AG10803 (cell line): ENCODE measurements at regions not wholly inside any gene's neighbourhood (a gene's known extent, or its start where the extent isn't known, plus 50 kb on each side); places are given as distances from the start of the nearest gene placed in this dataset.
"Not testable (repeated sequence)": the region's sequence is repeated elsewhere in the genome, so short reads cannot be mapped to it uniquely, and the experiment has no call there.

Experiments used
- DNase-seq: peaks from one replicate; pipeline ENCODE4 v3.0.0; 2010; ENCODE audit warnings: low read depth
- H3K4me3 ChIP-seq: 2 replicates; pipeline ENCODE4 v1.5.1; 2011; ENCODE audit warnings: mild to moderate bottlenecking, low read length, control low read depth
- CTCF ChIP-seq: conservative IDR thresholded peaks from 2 replicates; pipeline ENCODE4 v1.5.1; 2011; ENCODE audit warnings: mild to moderate bottlenecking, low read length, control low read depth, inconsistent platforms

- H3K4me3 ChIP-seq = no peak overlapping the region
- no peak for TF ChIP-seq CTCF
- no peak for DNase-seq
Observed at GRCh38 chr14:44873536-44873935, 88.2 kb downstream of the KLHL28 start.

GRCh38 chr14:44866770-44867169 lies 95.0 kb downstream of the KLHL28 start:
- DNase-seq = no peak
- no peak for TF ChIP-seq CTCF
- no peak overlapping the region for H3K4me3 ChIP-seq

DNA sequence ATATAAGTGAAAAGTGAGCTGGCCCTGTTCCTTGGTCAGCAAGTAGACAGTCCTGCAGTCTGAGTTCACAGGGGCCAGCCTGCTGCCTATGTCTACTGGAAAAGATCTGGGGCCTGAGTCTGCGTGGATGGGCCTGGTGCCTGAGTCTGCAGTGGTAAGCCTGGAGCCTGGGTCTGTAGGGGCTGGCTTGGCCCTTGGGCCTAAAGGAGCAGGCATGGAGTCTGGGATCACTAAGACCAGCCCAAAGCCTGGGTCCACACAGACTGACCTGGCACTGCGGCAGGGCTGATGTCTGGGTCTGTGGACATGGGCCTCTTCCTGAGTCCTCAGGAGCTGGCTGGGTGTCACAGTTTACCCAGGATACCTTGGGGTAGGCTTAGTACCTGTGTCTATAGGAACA lies 95.4 kb downstream of the KLHL28 start:
- DNase-seq = no peak
- TF ChIP-seq CTCF = no peak

DNA sequence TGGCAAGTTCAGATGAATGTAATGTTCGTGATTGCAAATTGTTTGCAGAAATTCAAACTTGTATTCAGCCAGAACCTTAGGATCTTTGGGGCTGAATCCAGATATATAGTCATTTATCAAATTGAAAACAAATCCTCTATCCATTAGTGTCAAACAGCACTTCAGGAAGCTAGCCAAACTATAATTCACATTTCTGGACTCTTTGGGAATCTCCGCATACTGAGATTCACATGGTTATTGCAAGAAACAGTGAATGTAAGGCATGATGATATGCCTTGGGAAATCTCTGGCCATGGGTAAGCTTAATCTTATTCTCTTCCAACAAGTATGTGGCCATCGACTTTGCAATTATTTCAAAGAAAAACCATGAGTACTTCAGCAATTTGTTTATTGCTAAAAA lies 98.5 kb downstream of the KLHL28 start:
- no peak for TF ChIP-seq CTCF
- DNase-seq = no peak
- no peak overlapping the region for H3K4me3 ChIP-seq

More for the DNA sequence above, 95.4 kb downstream of the KLHL28 start:
- no peak overlapping the region for H3K4me3 ChIP-seq

DNA sequence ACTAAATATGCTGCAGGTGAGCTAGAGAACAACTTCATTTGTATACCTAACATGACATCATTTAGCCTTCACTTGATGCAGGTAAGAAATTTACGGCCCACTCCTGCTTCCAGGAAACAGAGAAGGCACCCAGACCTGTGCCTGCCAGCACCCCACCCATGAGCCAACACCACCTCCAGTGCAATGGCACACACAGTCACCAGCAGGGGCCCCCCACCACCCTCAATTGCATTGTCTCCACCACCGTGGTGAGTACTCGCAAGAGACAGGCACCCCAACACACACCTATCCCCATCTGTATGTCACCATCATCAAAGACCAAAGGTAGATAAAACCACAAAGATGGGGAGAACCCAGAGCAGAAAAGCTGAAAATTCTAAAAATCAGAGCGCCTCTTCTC lies 107.6 kb downstream of the KLHL28 start:
- H3K4me3 ChIP-seq = no peak overlapping the region
- DNase-seq = no peak
- TF ChIP-seq CTCF = no peak

DNA sequence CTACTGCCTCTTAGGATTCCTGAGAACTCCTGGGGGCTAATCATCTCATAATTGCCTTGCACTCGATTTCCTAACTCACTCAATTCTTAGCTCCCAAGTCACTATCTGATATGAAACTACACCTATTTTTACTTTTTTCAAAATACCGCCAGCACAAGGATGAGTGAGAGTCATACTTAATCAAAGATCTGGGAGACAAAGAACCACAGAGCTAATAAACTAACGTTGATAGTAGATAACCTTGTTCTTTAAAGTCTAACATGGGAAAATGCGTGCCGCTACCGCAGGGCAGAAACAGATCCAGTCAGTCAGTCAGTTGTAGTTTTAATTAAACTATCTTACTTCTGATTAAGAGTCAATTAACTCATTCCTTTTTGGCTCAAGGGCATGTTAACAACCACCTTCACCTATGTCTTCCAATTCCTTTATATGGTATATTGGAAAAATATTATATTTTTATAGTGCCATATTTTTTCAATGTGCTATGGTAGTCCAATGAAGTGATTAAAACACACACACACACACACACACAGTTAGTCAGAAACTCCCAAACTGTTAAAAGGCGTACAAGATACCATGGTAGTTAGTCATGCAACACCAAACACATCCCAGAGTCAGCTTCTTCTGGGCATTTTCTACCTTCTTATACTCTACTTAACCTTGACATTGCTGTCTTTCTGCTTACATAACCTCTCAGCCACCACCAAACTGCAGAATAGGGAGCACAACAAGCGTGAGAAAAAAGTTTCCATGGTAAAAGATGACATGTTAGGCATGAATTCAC lies 114.0 kb downstream of the KLHL28 start:
- no peak for TF ChIP-seq CTCF
- no peak overlapping the region for H3K4me3 ChIP-seq
- peak; percentile 58 for DNase-seq

DNA sequence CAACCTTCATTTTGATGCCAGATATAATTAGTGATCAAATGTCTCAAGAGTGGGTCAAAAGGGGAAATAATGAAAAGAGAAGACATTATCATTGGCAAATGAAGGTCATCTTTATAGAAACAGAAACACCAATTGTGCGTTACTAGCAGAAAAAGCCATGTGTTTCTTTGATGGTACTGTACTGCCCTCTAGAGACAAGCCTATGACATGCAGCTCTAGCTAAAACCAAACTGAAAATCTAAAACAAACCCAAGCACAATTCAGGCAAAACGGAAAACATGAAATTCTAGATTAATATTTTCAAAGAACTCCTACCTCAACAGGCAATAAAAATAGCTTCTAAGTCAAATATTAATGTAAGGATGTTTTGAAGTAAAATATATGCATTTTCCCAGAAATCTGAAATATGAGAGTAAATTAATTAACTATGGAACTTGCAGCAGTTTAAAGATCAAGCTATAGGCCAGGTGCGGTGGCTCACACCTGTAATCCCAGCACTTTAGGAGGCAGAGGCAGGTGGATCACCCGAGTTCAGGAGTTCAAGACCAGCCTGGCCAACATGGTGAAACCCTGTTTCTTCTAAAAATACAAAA lies 115.4 kb downstream of the KLHL28 start:
- no peak overlapping the region for H3K4me3 ChIP-seq
- peak; percentile 48 for DNase-seq
- TF ChIP-seq CTCF = peak; percentile 97

DNA sequence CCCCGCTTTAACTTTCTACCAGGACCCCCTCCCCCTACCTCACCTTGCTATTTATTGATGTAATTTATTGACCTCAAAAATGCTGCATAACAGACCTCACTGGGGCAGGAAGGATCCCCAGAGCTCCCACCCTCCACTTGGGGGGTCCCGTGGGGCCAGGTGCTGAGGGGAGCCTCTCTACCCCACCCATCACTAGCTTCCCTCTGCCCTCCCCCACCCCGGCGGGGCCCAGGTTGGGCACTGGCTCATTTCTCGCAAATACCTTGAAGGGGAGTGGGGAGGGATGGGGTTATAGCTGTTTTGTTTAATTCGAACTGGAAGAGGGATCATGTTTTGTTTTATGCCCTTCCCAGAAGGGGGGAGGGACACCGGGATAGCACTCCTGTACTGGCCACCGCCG lies 125.8 kb downstream of the KLHL28 start:
- DNase-seq, H3K4me3 ChIP-seq: not testable (repeated sequence)
